Right lobe of liver (tissue), 6 donors: ENCODE measurements at regions not wholly inside any gene's neighbourhood (a gene's known extent, or its start where the extent isn't known, plus 50 kb on each side); places are given as distances from the start of the nearest gene placed in this dataset.

Source experiments
- ATAC-seq, 4 donors: fragments of 200-7000 bp; cut with Tn5 transposase; one replicate each; pipeline ENCODE4 v1.9.1; 2020; ENCODE audit warnings: mild to moderate bottlenecking in 4 of 4, moderate library complexity in 4 of 4
- DNase-seq, 3 donors: peaks; one replicate each; pipeline ENCODE4 v3.0.0-alpha.2; 2020
- H3K27ac ChIP-seq, 3 donors: fragments of 200-600 bp; one replicate each; pipeline ENCODE4 v1.8.0; 2022
- H3K27me3 ChIP-seq, 2 donors: fragments of 200-600 bp; one replicate each; pipeline ENCODE4 v1.8.0; 2022
- H3K36me3 ChIP-seq, 4 donors: fragments of 200-600 bp; sonication (generic) in 1 of 4; one replicate each; pipeline versions ENCODE4 v1.5.1 to v1.8.0; 2017 to 2022; ENCODE audit warnings: control low read depth in 1 of 4
- H3K4me1 ChIP-seq, 4 donors: fragments of 200-600 bp; sonication (generic) in 1 of 4; one replicate each; pipeline versions ENCODE4 v1.5.1 to v1.8.0; 2017 to 2022; ENCODE audit warnings: control low read depth in 1 of 4
- H3K4me3 ChIP-seq, 3 donors: fragments of 200-600 bp; one replicate each; pipeline ENCODE4 v1.8.0; 2022
- H3K9me3 ChIP-seq, 4 donors: fragments of 200-600 bp; sonication (generic) in 1 of 4; one replicate each; pipeline versions ENCODE4 v1.5.1 to v1.8.0; 2017 to 2022; ENCODE audit warnings: control low read depth in 1 of 4
- CTCF ChIP-seq, 4 donors: fragments of 200-600 bp in 3 of 4; fragments of 450-650 bp in 1 of 4; IDR thresholded peaks; one replicate each; pipeline versions ENCODE4 v1.5.1 to v1.8.0; 2016 to 2022; ENCODE audit warnings: antibody characterized with exemption in 4 of 4, mild to moderate bottlenecking in 2 of 4
- POLR2A ChIP-seq: fragments of 450-650 bp; IDR thresholded peaks from one replicate; pipeline ENCODE4 v1.6.1; 2017; ENCODE audit warnings: antibody characterized with exemption, mild to moderate bottlenecking
- WGBS: methylation state at CpG from one replicate; pipeline ENCODE4 v1.1.6; 2018; ENCODE audit warnings: low coverage, low lambda C conversion rate; ENCODE audit not compliant: insufficient coverage; ENCODE audit errors: missing lambda C conversion rate; 5-methylcytosine and 5-hydroxymethylcytosine counted together
- intact Hi-C, 2 donors: fragments of 100-400 bp; cut with DNase I; formaldehyde crosslinking; loops; one replicate each; pipeline versions ENCODE4 v1.11.2 to v1.14.1; 2022
- donor health status: DM: no; HTN: yes; CAD: no.
- donor health status: DM: no; HTN: no; CAD: no.
- donor health status: DM: no; HTN: no; CAD: no.
- donor health status: DM: no; HTN: yes; CAD: no.
- donor health status: DM: no; HTN: yes; CAD: no.

GRCh38 chr10:117674646-117675045 is 132.1 kb downstream of the EMX2 start:
- Histone ChIP-seq H3K27ac (no peak overlapping the region), H3K27me3 (no peaks in the 10 kb centered on the region), H3K4me3 (no peak overlapping the region), H3K4me1 (no peaks in the 10 kb centered on the region), H3K9me3 (no peaks in the 10 kb centered on the region), H3K36me3 (no peaks in the 10 kb centered on the region)
- intact Hi-C loops = no loop called here
- no peak for TF ChIP-seq CTCF (IDR thresholded peaks at IDR 0.05)
- DNase-seq (no peak), ATAC-seq (no peak)
- 67% methylated on average over 6 of the region's 6 CpGs for WGBS

GRCh38 chr10:117675514-117676055 is 133.0 kb downstream of the EMX2 start:
- H3K27ac ChIP-seq = no peak overlapping the region
- intact Hi-C loops = no loop called here
- no peak for DNase-seq
- H3K36me3 ChIP-seq = no peaks in the 10 kb centered on the region
- ATAC-seq = no peak
- WGBS = 51% methylated on average over 8 of the region's 15 CpGs
- TF ChIP-seq CTCF (IDR thresholded peaks at IDR 0.05) (no peak), POLR2A (no peak)
- no peaks in the 10 kb centered on the region for H3K27me3 ChIP-seq
- no peaks in the 10 kb centered on the region for H3K9me3 ChIP-seq
- no peak overlapping the region for H3K4me3 ChIP-seq
- H3K4me1 ChIP-seq = no peaks in the 10 kb centered on the region

GRCh38 chr10:117677239-117677638 is 134.7 kb downstream of the EMX2 start:
- no peaks in the 10 kb centered on the region for H3K27me3 ChIP-seq
- H3K27ac ChIP-seq = no peak overlapping the region
- 39% methylated on average over 7 of the region's 7 CpGs for WGBS
- intact Hi-C loops = no loop called here
- no peak for ATAC-seq
- no peak for DNase-seq
- H3K4me3 ChIP-seq = no peak overlapping the region
- TF ChIP-seq CTCF (IDR thresholded peaks at IDR 0.05) (no peak), POLR2A (no peak)
- no peaks in the 10 kb centered on the region for H3K9me3 ChIP-seq
- no peaks in the 10 kb centered on the region for H3K4me1 ChIP-seq
- no peaks in the 10 kb centered on the region for H3K36me3 ChIP-seq

DNA sequence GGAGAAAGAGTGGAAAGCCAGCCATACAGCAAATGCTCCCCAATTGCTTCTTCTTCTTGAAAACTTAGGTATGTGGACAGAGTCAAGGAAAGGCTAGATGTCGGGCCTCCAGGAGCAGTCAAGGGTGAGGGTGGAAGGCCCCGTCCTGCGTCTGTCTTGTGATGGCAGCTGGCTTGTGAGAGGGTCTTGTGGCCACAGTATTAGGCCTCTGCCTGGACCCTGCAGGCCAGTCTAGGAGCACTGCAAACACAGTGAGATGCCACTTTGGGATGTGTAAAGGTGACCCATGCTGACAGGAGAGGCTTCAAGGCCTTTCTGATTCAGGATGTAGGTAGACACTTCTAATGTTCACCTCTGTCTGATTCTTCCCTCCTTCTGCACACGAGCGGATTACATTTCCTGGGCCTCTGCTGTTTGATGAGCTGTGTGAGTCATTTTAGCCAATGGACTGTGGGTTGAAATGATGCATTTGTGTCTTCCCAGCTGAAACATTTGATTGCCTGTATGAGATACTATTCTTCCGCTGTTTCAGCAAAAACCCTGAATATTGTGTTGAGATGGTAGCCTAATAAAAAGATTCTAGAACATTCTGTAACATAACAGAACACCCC is 135.4 kb downstream of the EMX2 start:
- TF ChIP-seq POLR2A (no peak), CTCF (IDR thresholded peaks at IDR 0.05) (no peak)
- intact Hi-C loops = no loop called here
- Histone ChIP-seq H3K27me3 (no peaks in the 10 kb centered on the region), H3K4me3 (no peak overlapping the region), H3K27ac (no peak overlapping the region), H3K4me1 (no peaks in the 10 kb centered on the region), H3K36me3 (no peaks in the 10 kb centered on the region), H3K9me3 (no peaks in the 10 kb centered on the region)
- DNase-seq (no peak), ATAC-seq (no peak)
- 37% methylated on average over 3 of the region's 6 CpGs for WGBS
